SKM-1 (cell line): ENCODE measurements at regions not wholly inside any gene's neighbourhood (a gene's known extent, or its start where the extent isn't known, plus 50 kb on each side); places are given as distances from the start of the nearest gene placed in this dataset.
"Not testable (repeated sequence)": the region's sequence is repeated elsewhere in the genome, so short reads cannot be mapped to it uniquely, and the experiment has no call there.

Experiments
- DNase-seq: peaks from one replicate; lab custom pipeline; 2025; ENCODE audit not compliant: unreplicated experiment; lab: John Stamatoyannopoulos, UW

DNA sequence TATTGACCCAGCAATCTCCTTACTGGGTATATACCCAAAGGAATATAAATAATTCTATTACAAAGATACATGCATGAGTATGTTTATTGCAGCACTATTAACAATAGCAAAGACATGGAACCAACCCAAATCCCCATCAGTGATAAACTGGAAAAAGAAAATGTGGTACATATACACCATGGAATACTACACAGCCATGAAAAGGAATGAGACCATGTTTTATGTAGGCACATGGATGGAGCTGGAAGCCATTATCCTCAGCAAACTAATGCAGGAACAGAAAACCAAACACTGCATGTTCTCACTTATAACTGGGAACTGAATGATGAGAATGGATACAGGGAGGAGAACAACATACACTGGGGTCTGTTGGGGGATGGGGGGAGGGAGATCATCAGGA lies 489.7 kb upstream of the KLF6 start:
- DNase-seq = not testable (repeated sequence)

DNA sequence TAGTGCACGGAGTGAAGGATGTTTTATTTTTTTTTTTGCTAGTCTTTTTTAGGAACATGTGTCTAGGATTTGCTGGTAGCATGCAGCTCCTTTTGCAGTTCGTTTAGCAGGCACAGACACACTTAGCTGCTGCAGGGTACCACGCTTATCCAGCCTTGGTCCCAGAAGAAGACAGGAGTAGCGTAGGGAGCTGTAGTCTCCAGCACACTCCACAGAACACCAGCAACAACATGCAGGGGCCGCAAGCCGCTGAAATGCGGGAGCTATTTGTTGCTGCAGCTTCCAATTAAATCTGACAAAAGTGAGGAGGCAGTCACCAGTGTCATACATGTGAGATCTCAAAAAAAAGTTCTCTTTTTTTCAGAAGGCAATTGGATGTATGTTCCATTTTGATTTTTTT lies 486.2 kb upstream of the KLF6 start:
- DNase-seq = no peak

DNA sequence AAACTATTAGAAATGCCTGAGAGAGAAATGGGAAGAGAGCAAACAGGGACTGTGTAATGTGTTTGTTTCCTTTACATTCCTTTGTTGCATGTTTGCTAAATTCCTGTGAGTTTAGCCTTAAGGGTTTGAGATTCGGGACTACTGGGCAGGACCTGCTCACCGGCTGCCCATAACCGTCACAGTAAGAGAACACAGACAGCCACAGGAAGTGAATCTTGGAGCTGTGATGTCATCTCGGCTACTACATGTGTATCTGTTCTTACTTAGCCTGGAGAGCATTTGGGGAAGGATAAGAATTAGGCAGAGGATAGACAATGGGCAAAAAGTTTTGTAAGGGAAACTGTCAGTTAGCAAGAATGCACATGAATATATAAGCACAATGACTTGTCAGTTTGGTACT lies 485.1 kb upstream of the KLF6 start:
- DNase-seq = no peak

DNA sequence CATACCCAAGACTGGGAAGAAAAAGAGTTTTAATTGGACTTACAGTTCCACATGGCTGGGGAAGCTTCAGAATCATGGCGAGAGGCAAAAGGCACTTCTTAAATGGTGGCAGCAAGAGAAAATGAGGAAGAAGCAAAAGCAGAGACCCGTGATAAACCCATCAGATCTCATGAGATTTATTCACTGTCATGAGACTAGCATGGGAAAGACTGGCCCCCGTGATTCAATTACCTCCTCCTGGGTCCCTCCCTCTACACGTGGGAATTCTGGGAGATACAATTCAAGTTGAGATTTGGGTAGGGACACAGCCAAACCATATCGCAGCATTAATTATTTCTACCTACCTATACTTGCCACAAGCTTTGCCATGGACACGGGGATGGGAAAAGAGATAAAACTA lies 483.5 kb upstream of the KLF6 start:
- not testable (repeated sequence) for DNase-seq

DNA sequence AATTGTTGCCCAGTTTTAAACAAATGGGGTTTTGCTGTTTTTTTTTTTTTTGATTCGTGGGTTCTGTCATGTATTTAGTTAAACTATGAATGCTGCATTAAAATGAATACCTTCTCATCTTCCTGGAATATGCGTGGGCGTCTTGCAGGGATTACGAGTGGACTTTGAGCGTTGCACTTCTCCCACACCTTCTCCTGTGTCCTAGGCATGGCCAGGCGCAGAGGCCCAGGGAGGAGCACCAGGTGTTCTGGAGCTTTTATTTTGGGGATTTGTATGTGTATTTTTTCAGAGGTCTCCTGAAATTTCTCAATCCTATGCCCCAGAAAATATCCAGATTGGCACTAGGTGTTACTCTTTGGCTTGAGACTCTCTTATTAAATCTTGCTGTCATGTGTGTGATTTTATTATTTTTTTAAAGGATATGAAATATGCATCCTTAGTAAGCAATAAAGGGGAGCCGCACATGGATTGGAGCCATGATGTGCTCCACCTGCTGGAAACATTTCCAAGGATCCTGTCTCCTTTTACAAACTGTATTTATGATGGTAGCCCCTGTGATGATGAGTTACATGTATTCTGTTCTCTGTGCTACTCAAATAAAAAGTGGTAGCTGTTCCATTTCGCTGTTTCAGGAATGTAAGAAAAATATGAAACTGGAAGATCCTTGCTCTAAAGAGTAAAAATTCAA lies 482.2 kb upstream of the KLF6 start:
- DNase-seq = no peak

DNA sequence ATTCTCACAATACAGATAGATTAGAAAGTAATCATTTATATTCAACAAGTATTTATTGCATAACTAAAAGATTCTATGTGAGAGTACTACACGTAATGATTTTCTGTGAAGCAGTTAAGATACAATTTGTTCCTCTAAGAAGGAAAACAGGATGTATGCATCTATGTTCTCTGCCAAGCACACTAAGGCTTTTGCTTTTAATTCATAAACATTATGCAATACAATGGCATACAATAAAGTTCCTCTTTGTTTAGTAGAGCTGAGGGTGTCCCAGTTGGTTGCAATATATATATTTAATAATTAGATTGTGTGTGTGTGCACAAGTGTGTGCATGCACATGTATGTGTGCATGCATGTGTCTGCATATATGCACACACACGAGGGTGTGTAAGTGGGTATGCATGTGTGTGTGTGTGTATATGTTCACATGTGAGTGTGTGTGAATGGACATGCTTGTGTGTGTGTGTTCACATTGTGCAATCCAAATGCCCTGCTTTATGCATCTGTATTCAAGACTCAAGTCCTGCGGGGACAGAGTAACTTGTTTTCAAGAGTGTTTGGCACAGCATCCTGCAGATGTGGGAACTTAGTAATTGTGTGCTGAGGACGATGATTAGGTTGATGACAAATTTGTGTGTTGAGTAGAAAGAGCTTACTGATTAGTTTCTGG lies 481.5 kb upstream of the KLF6 start:
- no peak for DNase-seq

DNA sequence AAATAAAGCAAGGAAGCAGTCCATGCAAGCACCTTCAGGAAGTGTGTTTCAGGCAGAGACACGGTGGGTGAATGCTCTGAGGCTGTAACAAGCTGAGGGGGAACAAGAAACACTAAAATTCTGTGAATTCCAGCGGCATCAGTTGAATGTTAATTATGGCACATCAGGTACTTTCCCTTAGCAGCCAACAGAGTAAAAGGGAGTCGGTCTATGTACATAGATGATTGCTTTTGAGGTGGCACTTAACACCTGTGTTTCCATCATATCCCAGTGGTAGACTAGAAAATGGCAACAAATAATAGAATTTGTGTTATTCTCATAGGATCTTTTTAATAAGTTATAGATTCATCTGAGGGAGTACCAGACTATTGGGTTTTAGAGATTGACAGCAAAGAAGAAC lies 481.0 kb upstream of the KLF6 start:
- DNase-seq = no peak

DNA sequence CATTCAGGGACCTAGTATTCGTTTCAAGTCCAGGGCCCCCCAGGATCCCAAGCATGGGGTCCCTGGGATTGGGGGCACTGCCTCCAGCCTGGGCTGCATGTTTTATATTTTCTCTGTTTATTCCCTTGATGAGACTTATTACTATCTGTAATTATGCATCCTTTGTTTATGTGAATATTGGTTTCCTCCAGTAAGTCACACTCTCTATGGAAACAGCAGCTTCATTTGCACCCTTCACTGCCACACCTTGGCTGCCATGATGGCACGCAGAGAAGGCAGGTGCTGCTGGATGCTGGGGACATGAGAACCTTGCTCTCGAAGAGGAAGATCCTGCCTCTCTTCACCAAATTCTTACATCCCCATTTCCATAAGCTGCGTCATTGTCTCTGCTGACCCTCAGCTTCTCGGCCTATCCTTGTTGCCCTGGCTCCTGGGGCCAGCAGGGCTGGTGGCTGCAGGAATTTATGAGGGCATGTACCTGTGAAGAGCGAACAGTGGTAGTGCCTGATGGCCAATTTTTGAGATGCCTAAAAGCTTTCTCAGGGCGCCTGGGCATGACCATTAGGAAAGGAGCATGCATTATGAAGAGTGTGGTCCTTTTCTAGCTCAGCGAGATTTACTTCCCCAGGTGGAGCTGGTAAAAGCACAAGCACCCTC lies 479.3 kb upstream of the KLF6 start:
- DNase-seq = no peak

DNA sequence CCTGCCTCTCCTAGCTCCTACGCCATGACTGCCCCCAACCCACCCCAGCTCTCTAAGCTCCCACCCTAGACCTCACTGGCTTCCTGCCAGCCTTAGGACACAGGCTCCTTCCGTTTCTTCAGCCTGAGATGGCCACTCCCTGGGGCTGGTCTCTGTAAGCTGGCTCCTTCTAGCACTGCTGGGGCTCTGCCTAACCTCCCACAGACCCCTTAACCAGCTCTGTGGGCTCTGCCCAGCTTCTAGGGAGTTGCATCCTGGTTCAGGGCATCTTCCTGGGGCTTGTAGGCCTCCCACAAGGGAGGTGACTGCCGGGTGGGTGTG lies 478.6 kb upstream of the KLF6 start:
- no peak for DNase-seq

DNA sequence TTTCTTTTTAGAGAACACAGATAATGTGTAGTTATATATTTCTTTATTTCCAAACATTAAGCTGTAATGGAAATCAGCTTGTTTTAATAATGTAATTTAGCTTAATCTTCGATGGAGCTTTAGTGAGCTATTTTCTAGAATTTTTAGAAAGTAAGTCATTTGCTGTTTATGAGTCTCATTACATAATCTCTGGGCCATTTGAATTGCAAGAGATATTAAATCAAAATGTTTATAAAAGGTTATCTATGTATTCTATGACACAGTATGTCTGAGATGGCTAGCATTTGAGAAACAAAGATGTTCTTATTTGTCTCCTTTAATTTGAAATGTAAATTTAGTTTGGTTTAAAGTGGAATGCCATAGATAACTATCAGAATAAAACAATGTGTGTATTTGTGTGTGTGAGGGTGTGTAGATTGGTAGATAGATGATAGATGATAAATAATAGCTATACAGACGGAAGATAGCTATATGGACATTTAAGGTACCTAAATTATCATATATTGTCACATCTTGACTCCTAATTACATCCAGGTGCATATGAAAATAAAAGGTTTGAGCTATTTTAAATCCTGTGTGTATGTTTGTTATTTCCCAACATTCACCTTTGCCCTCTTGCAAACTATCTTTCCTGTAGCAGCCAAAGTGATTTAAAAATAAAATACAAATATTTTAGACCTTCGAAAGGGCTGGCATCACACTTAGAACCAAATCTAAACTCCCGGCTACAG lies 478.0 kb upstream of the KLF6 start:
- DNase-seq = no peak

DNA sequence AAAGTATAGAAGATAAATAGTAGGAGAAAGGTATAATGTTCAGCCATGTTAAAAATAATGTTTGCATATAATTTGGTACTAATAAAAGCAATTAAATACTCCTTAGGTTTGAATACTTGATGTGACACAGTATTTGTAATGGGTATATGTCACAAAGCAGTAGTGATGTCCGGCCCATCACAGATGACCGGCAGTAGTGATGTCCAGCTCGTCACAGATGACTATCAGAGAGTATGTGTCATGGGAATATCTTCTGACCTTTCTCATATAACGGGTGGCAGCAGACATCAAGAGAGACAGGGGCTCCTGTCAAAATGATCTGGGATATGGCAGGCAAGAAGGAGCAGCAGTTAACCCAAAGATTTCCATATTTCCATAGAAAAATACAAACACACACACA lies 477.4 kb upstream of the KLF6 start:
- no peak for DNase-seq

DNA sequence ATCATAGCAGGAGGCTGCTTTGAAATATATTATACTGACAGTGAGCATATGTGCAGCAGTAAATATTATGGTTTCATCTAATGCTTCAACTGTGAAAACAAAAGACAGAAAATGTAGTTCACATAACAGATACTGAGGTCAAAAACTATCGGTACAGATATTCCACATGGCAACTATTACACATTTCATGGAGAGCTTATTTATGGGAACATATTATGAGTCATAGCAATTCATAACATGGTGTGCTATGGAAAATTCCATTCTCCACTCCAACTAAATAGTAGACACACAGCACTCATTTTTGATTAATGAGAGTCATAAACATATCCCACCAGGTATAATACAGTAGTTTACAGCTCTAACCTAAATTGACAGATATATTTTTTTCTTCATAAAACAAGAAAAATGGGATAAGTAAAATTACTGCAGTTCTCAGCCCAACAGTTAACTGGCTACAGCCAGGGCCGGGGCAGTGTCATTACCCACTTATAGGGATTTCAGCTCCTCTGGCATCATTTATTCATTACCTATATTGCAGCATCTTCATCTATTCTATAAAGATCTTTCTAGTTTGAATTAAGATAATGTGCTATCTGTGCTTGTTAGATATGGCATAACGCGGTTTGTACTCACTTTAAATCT lies 475.6 kb upstream of the KLF6 start:
- no peak for DNase-seq

DNA sequence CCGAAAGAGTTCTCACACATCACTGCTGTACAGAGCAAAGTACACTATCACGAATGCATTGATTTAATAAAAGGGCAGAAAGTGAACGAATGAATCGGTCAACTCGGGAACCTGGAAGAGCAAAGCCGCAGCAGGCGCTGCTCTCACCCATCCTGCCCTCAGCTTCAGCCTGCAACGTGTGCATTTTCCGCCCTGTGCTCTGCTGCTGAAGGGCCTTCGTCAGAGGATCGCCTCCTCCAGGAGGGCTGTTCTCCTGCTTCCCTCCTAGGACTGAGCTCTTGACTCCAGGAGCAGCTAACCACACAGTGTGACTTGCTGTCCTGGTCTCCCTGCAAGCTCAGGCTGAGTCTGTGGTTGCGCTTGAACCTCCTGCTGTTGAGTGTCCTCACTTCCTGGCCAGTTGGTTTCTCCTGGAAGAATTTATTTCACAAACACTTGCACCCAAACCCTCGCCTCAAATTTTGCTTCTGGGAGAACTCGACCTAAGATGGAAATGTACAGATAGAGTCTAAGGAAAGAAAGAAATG lies 473.0 kb upstream of the KLF6 start:
- no peak for DNase-seq

DNA sequence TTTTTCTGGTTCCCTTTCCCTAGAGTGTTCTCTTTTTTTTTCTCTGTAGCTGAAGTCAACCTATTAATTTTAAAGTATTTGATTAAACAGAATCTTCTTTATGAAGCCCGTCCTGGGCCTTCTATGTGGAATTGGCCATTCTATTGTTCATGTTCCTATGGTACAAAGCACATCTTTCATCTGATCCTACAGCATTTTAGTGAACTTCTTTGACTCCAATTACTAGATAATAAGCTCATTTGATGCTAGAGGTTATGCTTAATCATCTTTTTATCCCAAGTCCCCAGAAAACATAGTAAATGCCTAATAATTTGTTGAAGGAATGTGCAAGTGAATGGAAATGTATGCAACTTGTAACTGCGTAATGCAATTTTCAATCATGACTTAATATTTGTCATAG lies 472.0 kb upstream of the KLF6 start:
- DNase-seq = no peak

DNA sequence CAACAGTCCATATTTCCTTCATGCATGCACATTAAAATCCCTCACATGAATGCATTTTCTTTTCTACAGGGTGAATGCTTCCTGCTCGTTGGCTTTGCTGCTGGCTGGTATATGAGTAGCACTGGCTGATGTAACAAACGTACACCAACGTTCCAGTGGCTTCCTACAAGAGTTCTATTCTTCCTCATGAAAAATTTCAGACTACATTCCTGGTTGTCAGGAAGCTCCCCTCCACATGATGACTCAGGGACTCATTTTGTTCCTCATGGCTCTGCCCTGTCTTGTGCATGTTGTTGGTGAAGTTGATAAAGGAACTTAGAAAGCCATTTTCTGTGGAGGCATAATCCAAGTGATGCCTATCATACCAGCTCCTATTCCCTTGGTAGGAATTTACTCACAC lies 470.7 kb upstream of the KLF6 start:
- DNase-seq = no peak

DNA sequence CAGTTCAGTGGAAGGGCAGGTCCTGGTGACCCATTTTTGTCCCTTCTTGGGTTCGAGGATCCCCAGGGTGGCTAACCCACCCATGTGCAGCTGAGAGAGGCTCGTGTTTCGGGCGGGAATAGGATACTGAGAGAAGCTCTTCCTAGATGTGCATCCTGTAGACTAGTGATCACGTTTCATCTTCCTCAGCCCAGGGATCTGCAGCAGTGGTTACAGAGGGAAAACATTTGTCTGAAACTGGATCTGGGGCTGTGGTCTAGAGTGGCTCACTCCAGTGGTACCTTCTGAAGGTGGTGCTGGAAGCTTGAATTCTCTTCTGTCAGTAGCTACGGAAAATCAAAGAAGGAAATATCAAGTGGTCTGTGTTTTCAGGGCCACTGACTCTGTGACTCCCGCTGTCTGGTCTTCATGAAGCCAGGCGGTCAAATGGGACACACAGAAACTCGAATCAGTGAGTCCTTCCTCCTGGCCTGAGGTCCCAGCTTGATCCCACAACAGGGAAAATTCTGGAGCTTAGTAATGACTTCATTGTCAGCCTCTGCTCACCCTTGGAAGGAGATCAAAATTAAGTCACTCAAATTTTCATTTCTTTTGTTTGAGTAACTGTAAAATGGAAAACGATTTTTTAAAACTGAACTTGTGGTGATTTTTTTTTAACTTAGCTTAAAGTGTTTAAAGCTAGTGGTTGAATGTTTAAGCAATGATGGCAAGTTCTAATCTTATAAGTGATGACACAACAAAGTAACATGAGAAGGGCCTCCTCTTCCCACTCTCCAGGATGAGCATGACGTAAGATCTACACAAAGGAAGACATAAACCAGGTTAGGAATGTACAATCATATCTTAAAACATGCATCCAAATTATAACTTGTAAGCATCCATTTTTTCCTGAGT lies 469.3 kb upstream of the KLF6 start:
- DNase-seq = no peak

DNA sequence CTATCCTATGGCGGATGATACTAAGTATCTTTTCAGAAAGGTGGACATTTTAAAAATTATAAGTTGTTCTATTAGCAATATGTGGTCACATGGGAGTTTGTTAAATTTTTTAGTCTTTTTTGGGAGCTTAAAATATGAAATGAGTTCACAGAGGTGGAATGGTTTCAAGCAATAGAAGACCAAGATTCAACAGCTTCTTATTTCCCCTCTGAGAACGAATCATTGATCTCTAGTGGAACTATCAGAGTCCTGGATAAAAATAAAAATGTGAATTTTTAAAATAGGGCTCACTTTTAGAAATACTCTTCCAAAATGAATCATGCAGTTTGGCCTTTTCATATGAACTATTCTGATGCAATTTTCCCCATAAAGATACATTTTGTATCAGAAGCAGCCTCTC lies 467.7 kb upstream of the KLF6 start:
- DNase-seq = no peak

DNA sequence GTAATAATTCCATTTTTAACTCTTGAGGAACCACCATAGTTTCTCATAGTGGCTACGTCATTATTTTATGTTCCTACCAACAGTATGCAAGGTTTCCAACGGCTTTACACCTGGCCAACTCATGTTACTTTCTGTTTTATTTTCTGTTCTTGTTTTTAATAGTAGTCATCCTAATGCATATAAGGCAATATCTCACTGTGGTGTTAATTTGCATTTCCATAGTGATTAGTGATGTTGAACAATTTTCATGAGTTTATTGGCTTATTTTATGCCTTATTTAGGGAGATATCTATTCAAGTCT lies 465.5 kb upstream of the KLF6 start:
- DNase-seq = no peak

DNA sequence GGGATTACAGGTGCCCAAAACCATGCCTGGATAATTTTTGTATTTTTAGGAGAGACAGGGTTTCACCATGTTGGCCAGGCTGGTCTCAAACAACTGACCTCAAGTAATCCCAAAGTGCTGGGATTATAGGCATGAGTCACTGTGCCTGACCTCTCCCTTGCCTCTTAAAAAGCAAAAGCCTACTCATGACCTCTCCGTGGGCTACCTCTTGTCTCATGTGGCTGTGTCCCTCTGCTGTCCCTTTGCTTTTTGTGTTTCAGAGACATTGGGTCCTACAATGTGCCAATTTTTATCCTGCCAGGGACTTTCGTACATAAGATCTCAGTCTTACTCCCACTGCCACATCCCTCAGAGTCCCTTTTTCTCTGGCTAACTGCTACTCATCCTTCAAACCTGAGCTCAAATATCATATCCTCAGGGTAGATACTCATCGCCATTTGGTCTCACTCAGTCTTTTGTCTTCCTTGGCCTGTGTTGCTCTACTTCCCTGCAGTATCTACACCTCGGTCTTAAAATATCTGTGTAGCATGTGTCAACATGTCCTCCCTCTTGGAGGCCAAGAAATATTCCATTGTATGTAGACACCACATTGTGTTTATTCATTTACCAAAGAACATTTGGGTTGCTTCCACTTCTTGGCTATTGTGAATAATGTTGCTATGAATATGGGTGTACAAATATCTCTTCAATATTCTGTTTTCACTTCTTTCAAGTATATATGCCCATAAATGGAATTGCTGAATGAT lies 465.0 kb upstream of the KLF6 start:
- DNase-seq = no peak

DNA sequence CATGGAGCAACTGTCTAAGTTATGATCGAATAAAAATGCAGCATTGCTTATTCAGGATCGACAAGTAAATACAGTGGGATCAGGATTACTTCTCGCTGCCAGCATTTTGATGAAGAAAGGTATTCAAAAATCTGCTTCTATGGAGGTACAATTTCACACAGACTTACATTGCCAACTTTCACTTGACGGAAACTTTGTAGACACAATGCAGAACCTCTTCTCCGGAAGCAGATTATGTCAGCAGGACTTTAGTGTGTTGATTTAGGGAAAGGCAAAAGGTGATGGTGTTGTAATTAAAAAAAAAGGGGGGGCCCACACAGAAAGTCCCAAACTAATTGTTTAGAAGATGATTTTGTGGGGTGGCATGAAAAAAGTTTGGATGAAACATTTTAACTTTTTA lies 462.4 kb upstream of the KLF6 start:
- DNase-seq = no peak
